ENCODE measurements at regions not wholly inside any gene's neighbourhood (a gene's known extent, or its start where the extent isn't known, plus 50 kb on each side); places are given as distances from the start of the nearest gene placed in this dataset.
"Not testable (repeated sequence)": the region's sequence is repeated elsewhere in the genome, so short reads cannot be mapped to it uniquely, and the experiment has no call there.

DNA sequence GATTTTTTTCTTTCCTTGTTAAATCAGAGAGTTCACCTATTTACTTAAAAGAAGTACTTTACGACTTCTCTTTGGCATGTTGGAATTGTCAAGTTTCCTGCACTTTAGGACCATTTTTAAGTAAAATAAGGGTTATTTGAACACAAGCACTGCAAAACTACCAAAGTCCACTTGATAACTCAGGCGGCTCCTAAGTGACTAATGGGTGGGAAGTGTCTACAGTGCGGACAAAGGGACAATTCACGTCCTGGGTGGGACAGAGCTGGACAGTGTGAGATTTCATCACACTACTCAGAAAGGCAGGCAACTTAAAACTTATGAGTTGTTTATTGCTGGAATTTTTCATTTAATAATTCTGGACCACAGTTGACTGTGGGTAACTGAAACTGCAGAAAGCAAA is 590.2 kb upstream of the UBE2E2 start:
- DNase-seq, result no peak

DNA sequence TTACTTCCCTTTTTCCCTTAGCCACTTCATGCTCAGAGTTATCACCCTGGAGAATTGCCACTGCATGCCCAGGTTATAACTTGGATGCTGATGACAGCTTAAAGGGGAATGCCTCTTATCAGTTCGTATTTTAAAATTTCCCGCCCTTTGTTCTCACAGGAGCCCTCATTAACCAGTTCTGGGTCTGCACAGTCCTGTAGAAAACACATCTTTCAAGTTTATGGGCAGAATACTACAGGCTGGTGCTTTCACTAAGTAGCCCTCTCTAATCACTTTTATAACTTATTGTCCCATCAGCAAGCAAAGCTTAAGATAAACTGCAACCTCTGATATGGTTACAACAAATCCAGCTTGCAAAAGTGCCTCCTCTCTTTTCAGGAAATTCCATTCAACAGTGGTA is 587.3 kb upstream of the UBE2E2 start:
- no peak for DNase-seq

DNA sequence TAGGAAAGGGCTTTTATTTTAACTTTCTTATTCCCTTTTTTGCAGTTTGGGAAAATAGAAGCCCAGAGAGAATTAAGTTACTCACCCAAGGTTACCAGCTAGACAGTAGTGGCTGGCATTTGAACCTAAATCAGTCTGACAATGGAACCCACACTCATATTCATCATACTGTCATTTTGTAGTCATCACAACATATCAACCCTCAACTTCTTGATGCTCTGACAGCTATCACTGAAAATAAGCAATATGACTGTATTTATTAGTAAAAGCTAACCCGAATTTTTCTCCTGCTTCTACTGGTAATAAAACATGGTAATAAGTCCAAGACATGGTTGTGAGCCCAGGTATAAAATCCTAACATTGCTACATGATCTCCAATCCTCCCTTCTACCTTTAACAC is 585.8 kb upstream of the UBE2E2 start:
- no peak for DNase-seq

DNA sequence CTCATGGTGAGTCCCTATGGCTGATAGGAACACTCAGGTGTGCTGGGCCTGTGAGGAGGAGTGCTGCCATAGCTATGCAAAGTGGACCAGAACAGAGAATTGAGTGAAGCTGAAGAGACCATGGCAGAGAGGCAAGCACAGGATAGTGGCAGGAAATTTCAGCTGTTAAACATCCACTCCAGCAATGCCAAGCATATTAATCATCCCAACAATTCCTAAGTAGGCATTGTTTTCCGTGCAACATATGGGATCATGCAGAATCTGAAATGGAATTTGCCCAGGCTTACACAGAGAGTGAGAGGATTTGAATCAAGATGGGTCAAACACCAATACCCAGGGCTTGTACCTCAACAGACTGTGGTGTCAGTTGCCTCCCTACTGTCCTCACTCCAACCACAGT is 582.6 kb upstream of the UBE2E2 start:
- DNase-seq, result no peak

DNA sequence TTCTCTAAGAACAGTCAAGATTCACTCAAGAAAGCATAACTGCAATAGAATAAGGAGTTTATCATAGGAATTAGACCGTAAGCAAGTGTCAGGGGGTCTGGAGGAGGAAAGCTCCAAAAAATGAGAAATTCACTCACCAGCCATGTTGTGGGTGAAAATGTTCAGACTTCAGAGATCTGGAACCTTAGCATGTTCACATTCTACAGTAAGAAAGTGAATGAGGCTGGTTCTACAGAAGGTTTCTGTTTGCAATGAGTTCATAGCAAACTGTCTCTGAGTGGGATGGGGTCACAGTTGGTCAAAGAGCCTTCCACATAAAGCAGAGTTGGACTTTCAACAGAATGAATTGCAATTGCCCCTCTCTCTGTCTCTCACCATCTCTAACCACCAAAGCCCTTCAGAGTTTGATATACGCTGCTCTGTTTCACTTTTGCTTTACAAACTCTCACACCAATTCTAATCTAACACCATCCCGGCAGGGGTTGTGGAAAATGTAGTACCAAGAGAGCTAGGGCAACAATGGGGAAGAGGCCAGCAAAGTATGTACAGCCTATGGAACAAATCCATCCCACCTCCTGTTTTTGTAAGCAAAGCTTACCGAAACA is 581.8 kb upstream of the UBE2E2 start:
- DNase-seq, result no peak

DNA sequence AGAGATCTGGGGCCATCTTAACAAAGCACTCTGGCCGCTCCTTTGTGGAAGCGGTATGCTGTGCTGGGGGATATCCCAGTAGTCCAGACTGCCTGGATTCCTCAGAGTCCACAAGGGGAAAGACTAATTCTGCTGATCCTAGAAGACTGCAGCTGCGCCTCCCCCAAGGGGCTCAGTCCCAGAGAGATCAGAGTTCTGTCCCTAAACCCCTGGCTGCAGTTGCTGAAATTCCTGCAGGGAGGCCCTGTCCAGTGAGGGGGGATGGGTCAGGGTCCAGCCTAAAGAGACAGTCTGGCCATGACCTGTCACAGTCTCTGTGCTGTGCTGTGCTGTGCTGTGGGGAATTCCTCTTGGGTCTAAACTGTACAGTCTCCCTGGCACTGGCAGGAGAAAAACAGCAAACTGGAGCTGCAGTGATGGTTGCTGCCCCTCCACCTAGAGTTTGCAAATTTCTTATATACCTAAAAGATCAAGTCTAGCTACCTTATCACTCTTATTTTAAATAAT is 575.1 kb upstream of the UBE2E2 start:
- DNase-seq, result no peak

DNA sequence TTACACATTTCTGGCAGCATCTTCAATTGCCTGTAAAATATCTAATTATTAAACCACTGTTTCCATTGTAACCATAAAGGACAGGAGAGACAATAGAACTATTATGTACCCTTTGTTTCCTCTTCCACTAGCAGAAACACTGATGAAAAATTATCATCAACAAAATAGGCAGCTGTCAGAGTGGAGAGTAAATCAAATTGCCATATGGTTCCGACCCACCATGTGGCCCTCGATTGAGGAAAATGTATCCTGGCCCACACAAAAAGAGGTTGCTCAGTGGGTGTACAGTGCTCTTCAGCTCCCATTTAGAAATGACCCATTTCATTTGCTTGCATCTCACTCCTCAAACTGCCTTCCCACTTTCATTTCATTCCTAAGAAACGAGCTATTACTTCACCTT is 570.6 kb upstream of the UBE2E2 start:
- DNase-seq, result no peak

DNA sequence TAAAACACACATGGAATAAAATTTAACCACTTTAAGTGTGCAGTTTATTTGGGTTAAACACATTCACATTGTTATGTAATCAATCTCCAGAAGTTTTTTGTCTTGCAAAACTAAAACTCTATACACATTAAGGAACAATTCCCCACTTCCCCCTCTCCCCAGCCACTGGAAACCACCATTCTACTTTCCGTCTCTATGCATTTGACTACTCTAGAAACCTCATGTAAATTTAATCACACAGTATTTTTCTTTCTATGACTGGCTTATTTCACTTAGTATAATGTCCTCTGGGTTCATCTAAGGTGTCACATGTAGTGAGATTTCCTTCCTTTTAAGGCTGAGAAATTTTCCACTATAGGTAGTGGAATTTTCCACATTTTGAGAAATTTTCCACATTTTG is 568.7 kb upstream of the UBE2E2 start:
- DNase-seq, result no peak

DNA sequence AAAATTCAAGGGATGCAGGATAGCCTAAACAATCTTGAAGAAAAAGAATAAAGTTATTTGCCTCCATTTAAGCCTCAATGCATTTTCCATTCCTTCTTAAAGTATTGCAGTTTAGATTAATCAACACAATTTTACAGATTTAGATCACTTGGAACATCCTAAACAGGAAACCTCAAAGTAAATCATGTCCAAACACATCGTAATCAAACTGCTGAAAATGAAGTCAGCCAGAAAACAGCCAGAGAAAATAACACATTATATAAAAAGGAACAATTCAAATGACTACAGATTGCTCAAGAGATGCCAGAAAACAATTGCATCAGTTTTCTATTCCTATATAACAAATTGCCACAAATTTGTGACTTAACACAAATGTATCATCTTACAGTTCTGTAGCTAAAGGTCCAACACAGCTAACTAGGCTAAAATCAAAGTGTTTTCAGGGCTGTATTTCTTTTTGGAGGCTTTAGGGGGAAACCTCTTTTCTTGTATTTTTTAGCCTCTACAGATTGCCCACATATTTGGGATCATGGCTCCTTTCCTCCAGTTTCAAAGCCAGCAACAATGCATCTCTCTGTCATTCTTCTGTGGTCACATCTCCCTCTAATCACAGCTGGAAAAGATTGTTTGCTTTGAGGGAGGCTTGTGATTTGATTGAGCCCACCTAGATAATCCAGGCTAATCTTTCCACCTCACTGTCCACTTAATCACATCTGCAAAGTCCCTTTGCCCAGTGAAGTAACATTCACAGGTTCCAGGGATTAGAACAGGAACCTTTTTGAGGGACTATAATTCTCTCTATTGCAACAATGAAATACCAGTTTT is 543.3 kb upstream of the UBE2E2 start:
- DNase-seq, result no peak

DNA sequence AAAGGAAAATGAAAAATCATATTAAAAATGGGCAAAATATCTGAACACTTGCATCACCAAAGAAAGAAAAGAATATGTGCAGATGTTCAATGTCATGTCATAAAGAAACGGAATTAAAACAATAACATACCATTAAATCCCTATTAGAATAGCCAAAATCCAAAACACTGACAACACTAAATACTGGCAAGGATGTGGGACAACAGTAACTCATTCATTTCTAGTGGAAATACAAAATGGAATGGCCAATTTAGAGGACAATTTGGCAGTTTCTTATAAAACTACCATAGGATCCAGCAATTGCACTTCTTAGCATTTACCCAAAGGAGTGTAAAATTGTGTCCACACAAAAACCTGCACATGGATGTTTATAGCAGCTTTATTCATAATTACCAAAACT is 542.5 kb upstream of the UBE2E2 start:
- no peak for DNase-seq

DNA sequence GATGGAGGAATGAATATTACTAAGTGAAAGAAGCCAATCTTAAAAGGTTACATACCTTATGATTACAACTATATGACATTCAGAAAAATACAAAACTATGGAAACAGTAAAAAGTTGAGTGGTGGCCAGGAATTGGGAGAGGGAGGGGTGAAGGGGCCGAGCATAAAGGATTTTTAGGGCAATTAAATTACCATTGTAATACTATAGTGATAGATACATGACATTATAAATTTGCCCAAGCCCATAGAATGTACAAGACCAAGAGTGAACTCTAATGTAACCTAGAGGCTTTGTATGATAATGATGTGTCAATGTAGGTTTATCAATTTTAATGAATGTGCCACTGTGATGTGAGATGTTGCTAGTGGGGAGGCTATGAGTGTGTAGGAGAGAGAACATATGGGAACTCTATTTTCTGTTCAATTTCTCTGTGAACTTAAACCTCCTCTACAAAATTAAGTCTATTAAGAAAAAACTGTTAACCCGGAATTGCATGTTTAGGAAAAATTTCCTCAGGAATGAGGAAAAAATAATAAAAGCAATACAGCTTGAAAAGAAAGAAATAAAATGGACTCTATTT is 541.9 kb upstream of the UBE2E2 start:
- DNase-seq, result no peak

DNA sequence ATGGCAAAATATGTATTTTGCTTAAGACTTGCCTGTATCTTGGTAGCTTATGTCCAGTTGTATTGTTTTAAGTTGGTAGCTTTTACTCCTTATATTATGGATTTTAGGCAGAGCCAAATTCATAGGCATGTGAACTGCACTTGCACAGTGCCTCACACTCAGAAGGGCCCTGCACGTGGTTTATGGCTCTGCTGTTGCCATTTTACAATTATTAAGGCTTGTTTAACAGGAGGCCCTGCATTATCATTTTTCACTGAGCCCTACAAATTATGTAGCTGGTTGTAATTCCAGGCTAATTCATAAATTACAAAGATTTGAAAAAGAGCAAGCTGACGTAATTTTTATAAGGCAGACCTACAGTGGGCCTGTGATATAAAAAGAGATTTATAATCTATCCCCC is 537.6 kb upstream of the UBE2E2 start:
- no peak for DNase-seq

DNA sequence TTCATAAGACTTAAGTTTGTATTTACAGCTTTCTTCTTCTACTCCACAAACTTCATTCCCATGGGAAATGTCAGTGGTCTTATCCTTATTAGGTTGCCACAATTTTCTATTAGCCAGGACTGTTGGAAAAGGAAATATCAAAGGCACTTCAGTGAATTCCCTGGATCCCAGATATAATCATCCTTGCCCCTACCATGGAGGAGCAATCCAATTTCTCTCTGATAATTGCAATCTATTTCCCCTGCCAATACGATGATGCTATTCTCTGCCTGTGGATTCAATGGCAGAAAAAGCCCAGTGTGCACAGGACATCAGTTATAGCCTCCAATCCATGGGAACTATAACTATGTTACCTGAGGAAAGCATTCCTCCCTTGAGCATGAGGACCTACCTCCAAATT is 536.4 kb upstream of the UBE2E2 start:
- no peak for DNase-seq

DNA sequence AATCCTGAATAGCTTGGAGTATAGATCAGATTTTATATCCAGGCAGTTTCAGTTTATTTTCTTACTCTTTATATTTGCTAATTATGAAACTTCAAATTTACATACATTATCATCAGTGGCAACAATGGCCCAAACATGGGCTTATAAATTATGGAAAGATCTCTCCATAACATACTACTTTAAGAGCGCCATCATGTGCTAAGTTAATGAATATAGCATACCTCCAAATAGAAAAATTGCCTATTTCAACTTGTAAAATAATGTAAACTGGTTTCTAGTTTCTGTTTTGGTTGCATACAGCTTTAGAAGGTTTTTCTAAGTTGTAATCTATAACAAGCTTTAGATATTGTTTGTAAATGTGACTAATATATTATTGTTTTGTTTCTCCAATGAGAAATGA is 531.3 kb upstream of the UBE2E2 start:
- no peak for DNase-seq

DNA sequence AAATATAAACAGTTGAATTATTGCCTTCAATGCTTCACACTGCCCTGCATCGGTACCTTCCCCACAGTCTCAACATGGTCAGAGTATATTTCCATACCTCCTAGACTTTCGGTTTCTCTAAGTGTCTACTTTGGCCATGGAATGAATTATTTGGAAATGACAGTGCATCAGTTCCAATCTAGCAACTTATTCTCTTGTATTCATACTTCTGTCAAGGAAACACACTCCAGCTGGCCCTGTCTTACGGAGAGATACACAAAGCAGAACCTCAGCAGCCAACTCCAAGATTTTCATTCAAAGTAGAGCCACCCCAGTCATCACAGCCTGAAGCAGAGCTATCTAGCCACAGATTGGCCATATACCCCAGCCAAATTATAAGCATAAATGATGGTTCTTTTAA is 518.4 kb upstream of the UBE2E2 start:
- DNase-seq, result no peak

DNA sequence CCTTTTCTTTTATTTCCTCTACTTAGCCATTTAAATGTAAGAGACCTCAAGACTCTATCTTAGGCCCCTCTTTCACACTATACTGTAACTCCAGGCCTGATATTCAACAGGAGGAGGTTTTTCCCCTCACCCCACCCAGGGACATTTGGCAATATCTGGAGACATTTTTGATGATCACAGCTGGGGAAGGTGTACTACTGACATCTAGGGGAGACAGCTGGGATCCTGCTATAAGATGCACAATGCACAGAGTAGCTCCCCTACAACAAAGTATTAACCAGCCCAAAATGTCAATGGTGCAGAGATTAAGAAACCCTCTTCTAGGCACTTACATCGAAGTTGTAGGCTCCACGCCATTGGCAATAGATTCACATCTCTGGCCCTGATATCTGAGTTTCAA is 517.5 kb upstream of the UBE2E2 start:
- DNase-seq, result no peak

DNA sequence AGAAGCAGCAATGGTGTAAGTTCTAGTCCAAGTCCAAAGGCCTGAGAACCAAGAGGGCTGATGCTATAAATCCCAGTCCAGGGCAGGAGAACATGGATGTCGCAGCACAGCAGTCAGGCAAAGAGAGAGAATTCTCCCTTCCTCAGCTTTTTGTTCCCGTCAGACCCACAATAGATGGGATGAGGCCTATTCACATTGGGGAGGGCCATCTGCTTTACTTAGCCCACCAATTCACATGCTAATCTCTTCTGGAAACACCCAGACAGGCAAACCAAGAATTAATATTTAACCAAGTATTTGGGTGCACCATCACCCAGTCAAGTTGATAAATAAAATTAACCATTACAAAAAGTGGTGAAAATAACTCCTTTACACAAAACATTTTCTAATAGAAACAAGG is 511.7 kb upstream of the UBE2E2 start:
- DNase-seq, result no peak

DNA sequence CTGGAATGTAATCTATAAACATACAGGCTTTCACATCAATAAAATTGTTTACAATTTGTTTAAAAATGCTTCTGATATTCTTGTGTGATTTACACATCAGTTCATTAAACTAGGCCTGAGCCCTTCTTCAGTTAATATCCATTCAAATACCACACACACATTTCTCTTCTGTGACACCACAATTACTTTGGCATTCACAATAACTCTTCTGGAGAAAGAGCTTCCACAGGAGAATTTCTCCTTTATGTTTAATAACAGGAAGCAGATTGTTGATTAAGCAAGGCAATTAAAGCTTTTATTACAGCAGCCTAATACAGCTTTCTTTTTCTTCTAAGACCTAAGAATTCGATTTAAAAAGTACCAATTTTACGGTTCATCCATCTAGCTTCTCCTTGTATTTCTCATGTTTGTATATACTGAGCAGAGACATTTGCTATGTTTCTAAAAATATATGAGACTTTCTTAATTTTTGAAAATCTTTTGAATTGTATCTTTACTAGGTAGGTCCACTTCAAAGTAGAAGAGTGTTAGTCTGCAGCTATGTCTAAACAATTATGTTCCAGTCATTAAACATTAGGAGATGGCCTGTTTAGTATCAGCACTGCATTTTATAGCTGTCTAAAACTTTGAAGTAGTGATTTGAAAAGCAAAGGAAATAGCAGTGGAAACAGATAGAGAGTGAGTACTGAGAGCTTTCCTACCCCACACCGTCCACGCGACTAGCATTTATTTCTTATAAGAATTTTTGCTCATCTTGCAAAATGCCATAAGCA is 511.1 kb upstream of the UBE2E2 start:
- no peak for DNase-seq

DNA sequence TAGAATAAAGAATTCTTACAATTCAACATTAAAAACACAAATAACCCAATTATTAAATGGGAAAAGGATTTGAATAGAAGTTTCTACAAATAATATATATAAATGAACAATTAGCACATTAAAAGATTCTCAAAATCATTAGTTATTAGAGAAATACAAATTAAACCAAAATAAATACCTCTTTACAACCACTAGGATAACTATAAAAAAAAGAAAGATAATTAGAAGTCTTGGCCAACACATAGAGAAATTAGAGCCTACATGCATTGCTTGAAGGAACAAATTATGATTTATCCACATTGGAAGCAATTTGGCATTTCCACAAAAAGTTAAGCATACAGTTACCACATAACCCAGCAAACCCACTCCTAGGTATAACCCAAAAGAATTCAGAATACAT is 502.3 kb upstream of the UBE2E2 start:
- DNase-seq, result no peak

DNA sequence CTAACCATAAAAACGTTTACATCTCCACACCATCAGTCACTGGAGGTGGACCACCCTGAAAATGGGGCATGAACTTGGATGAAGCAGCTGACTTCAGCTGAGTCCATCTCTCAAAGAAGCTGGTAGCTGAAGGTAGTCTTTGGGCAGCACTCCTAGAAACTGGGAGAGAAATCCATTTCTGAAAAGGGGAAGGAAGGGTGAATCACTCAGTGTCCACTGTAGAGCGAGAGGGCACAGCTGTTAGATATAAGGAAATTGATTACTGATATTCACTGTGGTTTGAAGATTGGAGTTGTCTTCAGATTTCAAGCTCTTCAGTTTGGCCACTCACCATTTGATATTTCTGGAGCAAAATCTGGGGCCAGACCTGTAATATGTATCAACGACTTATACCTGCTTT is 499.0 kb upstream of the UBE2E2 start:
- no peak for DNase-seq

DNA sequence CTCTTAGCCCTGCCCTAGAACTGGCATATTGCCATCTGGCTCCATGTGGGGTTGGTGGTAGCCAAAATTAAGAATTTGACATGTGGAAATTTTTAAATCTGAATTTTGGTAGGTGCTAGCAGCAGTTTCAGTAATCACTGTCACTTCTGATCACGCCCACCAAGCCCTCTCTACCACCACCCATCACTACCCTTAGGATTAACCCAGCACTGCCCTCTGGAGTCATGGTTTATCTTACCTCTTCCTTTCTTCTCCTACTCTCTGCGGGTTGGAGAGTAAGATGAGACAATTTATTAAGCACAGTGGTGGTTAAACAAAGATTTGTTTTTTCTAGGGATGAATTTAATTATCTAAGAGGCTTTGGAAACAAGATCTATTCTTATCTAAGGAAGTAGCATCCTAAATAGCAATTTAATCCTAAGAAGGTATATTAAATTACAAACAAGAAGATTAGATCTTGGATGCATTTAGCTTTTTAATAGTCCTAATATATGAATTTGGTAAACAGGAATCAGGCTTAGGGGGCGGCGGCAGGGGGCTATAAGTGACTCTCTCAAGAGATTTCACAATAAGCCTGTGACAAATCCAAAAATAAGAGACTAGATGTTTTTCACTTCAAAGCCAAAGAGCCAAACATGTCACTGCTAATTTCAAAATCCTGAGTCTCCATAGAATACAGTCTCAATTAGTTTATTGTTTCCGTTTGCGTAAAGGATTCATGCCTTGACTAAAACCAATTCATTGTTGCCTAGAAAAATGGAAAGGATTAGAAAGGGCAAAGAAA is 498.4 kb upstream of the UBE2E2 start:
- DNase-seq, result no peak

DNA sequence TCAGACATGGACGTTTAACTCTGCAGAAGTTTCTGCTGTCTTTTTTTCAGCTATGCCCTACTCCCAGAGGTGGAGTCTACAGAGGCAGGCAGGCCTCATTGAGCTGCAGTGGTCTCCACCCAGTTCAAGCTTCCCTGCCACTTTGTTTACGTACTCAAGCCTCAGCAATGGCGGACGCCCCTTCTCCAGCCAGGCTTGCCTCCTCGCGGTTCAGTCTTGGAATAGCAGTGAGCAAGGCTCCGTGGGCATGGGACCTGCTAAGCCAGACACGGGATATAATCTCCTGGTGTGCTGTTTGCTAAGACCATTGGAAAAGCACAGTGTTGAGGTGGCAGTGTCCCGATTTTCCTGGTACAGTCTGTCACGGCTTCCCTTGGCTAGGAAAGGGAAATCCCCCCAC is 496.2 kb upstream of the UBE2E2 start:
- not testable (repeated sequence) for DNase-seq

DNA sequence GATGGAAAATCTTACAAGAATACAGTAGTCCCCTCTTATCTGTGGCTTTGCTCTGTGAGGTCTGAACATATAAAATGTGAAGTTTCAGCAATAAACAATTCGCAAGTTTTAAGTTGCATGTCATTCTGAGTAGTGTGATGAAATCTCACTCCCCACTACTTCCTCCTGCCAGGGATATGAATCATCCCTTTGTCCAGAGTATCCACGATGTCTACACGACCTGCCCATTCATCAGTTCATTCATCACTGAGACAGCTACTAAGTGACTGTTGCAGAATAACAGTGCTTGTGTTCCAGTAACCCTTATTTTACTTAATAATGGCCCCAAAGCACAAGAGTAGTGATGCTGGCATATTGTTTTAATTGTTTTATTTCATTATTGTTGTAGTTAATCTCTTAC is 489.2 kb upstream of the UBE2E2 start:
- DNase-seq, result no peak

Data from COR-L47 (cell line).